HepG2 (cell line): ENCODE measurements at regions not wholly inside any gene's neighbourhood (a gene's known extent, or its start where the extent isn't known, plus 50 kb on each side); places are given as distances from the start of the nearest gene placed in this dataset.

Source experiments
- ATAC-seq: fragments of 200-7000 bp; cut with Tn5 transposase; 3 replicates; pipeline ENCODE4 v1.9.1; 2020; ENCODE audit warnings: mild to moderate bottlenecking, moderate library complexity
- BruUV-seq: library from RNA; stranded (reverse); fragments of 400-500 nt; replicated peaks from 2 replicates; lab custom pipeline; 2021; lab: Mats Ljungman, UMichigan
- CTCF ChIA-PET: fragments of 300-600 bp; formaldehyde crosslinking; extraction: SDS; loops from one replicate; lab custom pipeline; 2021; ENCODE audit warnings: low total read pairs, inconsistent platforms, low intra/inter-chr PET ratio; lab: Yijun Ruan, JAX
- POLR2A ChIA-PET: fragments of 350-600 bp; sonication (Branson Sonifier 250); formaldehyde crosslinking; loops from one replicate; lab custom pipeline; 2020; ENCODE audit warnings: antibody characterized with exemption, inconsistent platforms; lab: Yijun Ruan, JAX
- DNase-seq: peaks from one replicate; pipeline ENCODE4 v3.0.0-alpha.2; 2015; ENCODE audit warnings: low spot score
- FAIRE-seq: peaks from 3 replicates; lab custom pipeline; 2011; peaks lifted over from hg19 to GRCh38; lab: Jason Lieb, UNC
- H2AFZ ChIP-seq: one replicate; pipeline ENCODE4 v1.6.1; 2011; ENCODE audit warnings: low read length, inconsistent platforms
- H3K27ac ChIP-seq: fragments of 300-600 bp; 3 replicates; pipeline ENCODE4 v1.8.0; 2011; ENCODE audit warnings: mixed run types, mild to moderate bottlenecking, mixed read lengths, low read length, inconsistent platforms; ENCODE audit not compliant: insufficient read depth; ENCODE audit errors: extremely low read length
- H3K27me3 ChIP-seq, 2 experiments: fragments of 200-600 bp in 1 of 2; 2 replicates in 1 of 2; 3 replicates in 1 of 2; pipeline versions ENCODE4 v1.6.0 to v1.8.0; 2011; ENCODE audit warnings: low read length in 2 of 2, mild to moderate bottlenecking in 2 of 2, moderate library complexity in 2 of 2, inconsistent platforms in 1 of 2; ENCODE audit not compliant: insufficient read depth in 2 of 2, control insufficient read depth in 1 of 2
- H3K36me3 ChIP-seq, 2 experiments: fragments of 200-600 bp in 1 of 2; replicated peaks in 1 of 2; 2 replicates in 1 of 2; 3 replicates in 1 of 2; pipeline versions ENCODE4 v1.5.1 to v1.8.0; 2011; ENCODE audit warnings: low read length in 2 of 2, inconsistent platforms in 1 of 2; ENCODE audit not compliant: insufficient read depth in 2 of 2, control insufficient read depth in 1 of 2
- H3K4me1 ChIP-seq: 2 replicates; pipeline ENCODE4 v1.5.1; 2012; ENCODE audit warnings: low read length, inconsistent platforms; ENCODE audit not compliant: insufficient read depth
- H3K4me2 ChIP-seq: 2 replicates; pipeline ENCODE4 v1.6.0; 2011; ENCODE audit warnings: low read depth, low read length, inconsistent platforms
- H3K4me3 ChIP-seq, 3 experiments: fragments of 200-600 bp in 1 of 3; sonication (generic), shearing (Covaris generic) in 1 of 3; replicated peaks in 1 of 3; 2 replicates each; pipeline ENCODE4 v1.5.1; 2011 to 2016; ENCODE audit warnings: low read length in 3 of 3, inconsistent platforms in 2 of 3, low read depth in 2 of 3, mild to moderate bottlenecking in 2 of 3, control low read depth in 1 of 3, mixed read lengths in 1 of 3; ENCODE audit not compliant: insufficient read depth in 1 of 3
- H3K79me2 ChIP-seq: one replicate; pipeline ENCODE4 v1.6.1; 2011; ENCODE audit warnings: low read length, inconsistent platforms; ENCODE audit not compliant: insufficient read depth
- H3K9ac ChIP-seq: 2 replicates; pipeline ENCODE4 v1.6.0; 2011; ENCODE audit warnings: mild to moderate bottlenecking, low read depth, low read length, inconsistent platforms; ENCODE audit not compliant: insufficient read depth
- H3K9me3 ChIP-seq: 2 replicates; pipeline ENCODE4 v1.5.1; 2012; ENCODE audit warnings: mild to moderate bottlenecking, low read length
- H4K20me1 ChIP-seq: 2 replicates; pipeline ENCODE4 v1.6.0; 2011; ENCODE audit warnings: inconsistent platforms, mild to moderate bottlenecking, low read length, moderate library complexity; ENCODE audit not compliant: insufficient read depth
- BCL6 ChIP-seq: IDR thresholded peaks from 2 replicates; pipeline ENCODE4 v1.6.1; 2016; ENCODE audit warnings: missing genetic modification reagents, missing compliant biosample characterization
- CEBPB ChIP-seq: IDR thresholded peaks from 2 replicates; pipeline ENCODE4 v1.6.1; 2011; ENCODE audit warnings: low read depth, low read length, improper control_type of control experiment, borderline replicate concordance
- DDIT3 ChIP-seq: sonication (generic); formaldehyde crosslinking; IDR thresholded peaks from 2 replicates; pipeline ENCODE4 v1.4.0; 2020; ENCODE audit warnings: mild to moderate bottlenecking, missing genetic modification reagents
- ZBTB26 ChIP-seq: IDR thresholded peaks from 2 replicates; pipeline ENCODE4 v1.6.1; 2016; ENCODE audit warnings: missing compliant biosample characterization, missing genetic modification reagents, borderline replicate concordance
- ZNF318 ChIP-seq: sonication (generic); formaldehyde crosslinking; IDR thresholded peaks from 2 replicates; pipeline ENCODE4 v1.4.0; 2020; ENCODE audit warnings: mild to moderate bottlenecking, missing genetic modification reagents
- ZNF550 ChIP-seq: sonication (generic); formaldehyde crosslinking; IDR thresholded peaks from 2 replicates; pipeline ENCODE4 v1.4.0; 2020; ENCODE audit warnings: mild to moderate bottlenecking, missing genetic modification reagents, borderline replicate concordance
- WGBS: methylation state at CpG from one replicate; pipeline ENCODE4 v1.1.6; 2017; ENCODE audit warnings: low lambda C conversion rate; 5-methylcytosine and 5-hydroxymethylcytosine counted together
- in situ Hi-C: cut with HindIII; loops from 2 replicates; pipeline ENCODE4 v1.10.0; 2017; ENCODE audit warnings: low pct_unique_long_range_greater_than_20kb; ENCODE audit not compliant: extremely low pct_ligation_motif_present
- intact Hi-C: fragments of 100-400 bp; cut with micrococcal nuclease; formaldehyde crosslinking; loops from one replicate; pipeline ENCODE4 v1.10.0; 2022; ENCODE audit not compliant: unreplicated experiment

DNA sequence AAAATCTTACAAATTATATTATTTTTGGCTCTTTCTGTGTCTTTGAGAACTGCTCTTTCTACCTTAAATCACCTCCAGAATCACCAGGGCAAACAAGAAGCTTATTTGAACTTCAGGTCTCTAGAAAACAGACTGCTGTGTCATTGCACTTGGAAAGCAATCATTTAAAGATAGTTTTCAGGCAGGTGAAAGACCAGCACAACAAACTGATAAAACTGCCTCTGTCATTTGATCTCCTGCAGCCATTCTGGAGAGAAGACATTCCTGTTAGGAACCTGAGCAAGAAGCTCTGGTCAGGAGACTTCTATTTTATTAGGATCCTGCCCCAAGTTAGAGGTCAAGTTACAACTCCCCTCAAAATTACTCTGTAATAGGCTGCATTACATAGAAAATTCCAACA lies 50.7 kb upstream of the AP4E1 start:
- no peaks in the 10 kb centered on the region for H3K36me3 ChIP-seq
- H2AFZ ChIP-seq = no peak overlapping the region
- TF ChIP-seq ZBTB26 (peak; percentile 90; the same call in 1 of the 2 replicates), BCL6 (CRISPR knock-in tag) (peak; percentile 39; the same call in 1 of the 2 replicates), DDIT3 (CRISPR knock-in tag) (no peak)
- no peaks in the 10 kb centered on the region for H4K20me1 ChIP-seq
- no peaks in the 10 kb centered on the region for H3K9me3 ChIP-seq
- ChIA-PET CTCF (no interaction called here), POLR2A (interaction anchor here (1.0 kb wide), 1 partner anchor 17 kb away, joined by 3 read pairs; no protein-coding TSS in a partner anchor)
- no TSS peak for BruUV-seq
- no peak for DNase-seq
- no peaks in the 10 kb centered on the region; a peak in 1 of 5 replicates for H3K27me3 ChIP-seq
- peaks cover 19% of the 10 kb centered on the region for H3K4me1 ChIP-seq
- H3K27ac ChIP-seq = no peak overlapping the region
- H3K9ac ChIP-seq = no peak overlapping the region
- no peak for ATAC-seq
- H3K79me2 ChIP-seq = no peaks in the 10 kb centered on the region
- H3K4me3 ChIP-seq = no peak overlapping the region
- intact Hi-C loops (no loop called here), in situ Hi-C loops (no loop called here)
- peak overlapping the region; percentile 28; the same call in 1 of the 2 replicates for H3K4me2 ChIP-seq
- FAIRE-seq = no peak

GRCh38 chr15:50854601-50855490 lies 53.6 kb upstream of the AP4E1 start:
- Histone ChIP-seq H3K36me3 (no peaks in the 10 kb centered on the region), H3K4me1 (peaks cover 19% of the 10 kb centered on the region), H3K27ac (no peak overlapping the region), H3K4me3 (no peak overlapping the region), H2AFZ (peak overlapping the region; percentile 78), H3K9ac (no peak overlapping the region), H3K79me2 (no peaks in the 10 kb centered on the region), H4K20me1 (no peaks in the 10 kb centered on the region), H3K9me3 (no peaks in the 10 kb centered on the region), H3K27me3 (no peaks in the 10 kb centered on the region; a peak in 1 of 5 replicates), H3K4me2 (peak overlapping the region; percentile 13)
- ATAC-seq (peak; percentile 74), DNase-seq (peak; percentile 18), FAIRE-seq (no peak)
- BruUV-seq = no TSS peak
- ChIA-PET POLR2A (no interaction called here), CTCF (no interaction called here)
- intact Hi-C loops (no loop called here), in situ Hi-C loops (no loop called here)
- TF ChIP-seq ZNF550 (no peak), CEBPB (peak; percentile 81; the same call in 1 of the 2 replicates), ZNF318 (CRISPR knock-in tag) (no peak)
- WGBS = 11% methylated on average over 4 of the region's 4 CpGs
